ENCODE measurements at regions not wholly inside any gene's neighbourhood (a gene's known extent, or its start where the extent isn't known, plus 50 kb on each side); places are given as distances from the start of the nearest gene placed in this dataset.

DNA sequence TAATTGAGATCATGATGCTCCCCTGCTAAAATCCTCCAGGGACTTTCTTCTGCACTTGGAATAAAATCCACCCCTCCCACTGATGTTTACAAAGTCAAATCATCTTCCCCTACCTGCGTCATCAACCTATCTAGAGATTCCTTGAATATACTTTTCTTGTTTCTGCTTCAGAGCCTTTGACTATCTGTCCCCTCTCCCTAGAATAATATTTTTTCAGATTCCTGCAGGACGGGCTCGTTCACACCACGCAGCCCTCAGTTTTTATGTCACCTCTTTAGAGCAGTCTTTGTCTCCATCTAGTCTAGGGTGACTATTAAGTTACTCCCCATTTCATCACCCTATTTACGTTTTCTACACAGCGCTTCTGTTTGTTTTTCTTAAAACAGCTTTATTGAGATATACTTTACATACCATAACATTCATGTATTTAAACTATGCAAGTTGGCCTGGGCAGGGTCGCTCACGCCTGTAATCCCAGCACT, 94.8 kb upstream of the SESN3 start:
- TF ChIP-seq, protein P1, sequence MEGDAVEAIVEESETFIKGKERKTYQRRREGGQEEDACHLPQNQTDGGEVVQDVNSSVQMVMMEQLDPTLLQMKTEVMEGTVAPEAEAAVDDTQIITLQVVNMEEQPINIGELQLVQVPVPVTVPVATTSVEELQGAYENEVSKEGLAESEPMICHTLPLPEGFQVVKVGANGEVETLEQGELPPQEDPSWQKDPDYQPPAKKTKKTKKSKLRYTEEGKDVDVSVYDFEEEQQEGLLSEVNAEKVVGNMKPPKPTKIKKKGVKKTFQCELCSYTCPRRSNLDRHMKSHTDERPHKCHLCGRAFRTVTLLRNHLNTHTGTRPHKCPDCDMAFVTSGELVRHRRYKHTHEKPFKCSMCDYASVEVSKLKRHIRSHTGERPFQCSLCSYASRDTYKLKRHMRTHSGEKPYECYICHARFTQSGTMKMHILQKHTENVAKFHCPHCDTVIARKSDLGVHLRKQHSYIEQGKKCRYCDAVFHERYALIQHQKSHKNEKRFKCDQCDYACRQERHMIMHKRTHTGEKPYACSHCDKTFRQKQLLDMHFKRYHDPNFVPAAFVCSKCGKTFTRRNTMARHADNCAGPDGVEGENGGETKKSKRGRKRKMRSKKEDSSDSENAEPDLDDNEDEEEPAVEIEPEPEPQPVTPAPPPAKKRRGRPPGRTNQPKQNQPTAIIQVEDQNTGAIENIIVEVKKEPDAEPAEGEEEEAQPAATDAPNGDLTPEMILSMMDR (IDR thresholded peaks at IDR 0.05; ENCODE audit: low read depth, low read length), result no peak
- TF ChIP-seq EZH2phosphoT487 (IDR thresholded peaks at IDR 0.05; ENCODE audit: low read depth), result no peak

Measured in OCI-LY3 (cell line).